HFF-Myc (cell line): ENCODE measurements at regions not wholly inside any gene's neighbourhood (a gene's known extent, or its start where the extent isn't known, plus 50 kb on each side); places are given as distances from the start of the nearest gene placed in this dataset.
"Not testable (repeated sequence)": the region's sequence is repeated elsewhere in the genome, so short reads cannot be mapped to it uniquely, and the experiment has no call there.

Experiments used
- DNase-seq: peaks from one replicate; pipeline ENCODE4 v3.0.0-alpha.2; 2011; ENCODE audit warnings: low read depth; ENCODE audit errors: extremely low read depth
- H3K4me3 ChIP-seq: replicated peaks from 2 replicates; pipeline ENCODE4 v1.5.1; 2011; ENCODE audit warnings: low read depth, mild to moderate bottlenecking, control low read depth, low read length
- CTCF ChIP-seq: IDR thresholded peaks from 2 replicates; pipeline ENCODE4 v1.5.1; 2012; ENCODE audit warnings: mild to moderate bottlenecking, low read depth, low read length, control low read depth; ENCODE audit errors: missing control alignments

- H3K4me3 ChIP-seq, result no peak overlapping the region
- no peak for TF ChIP-seq CTCF
- DNase-seq, result no peak
Observed at GRCh38 chr9:100819980-100820379, 208.5 kb upstream of the PLPPR1 start.

DNA sequence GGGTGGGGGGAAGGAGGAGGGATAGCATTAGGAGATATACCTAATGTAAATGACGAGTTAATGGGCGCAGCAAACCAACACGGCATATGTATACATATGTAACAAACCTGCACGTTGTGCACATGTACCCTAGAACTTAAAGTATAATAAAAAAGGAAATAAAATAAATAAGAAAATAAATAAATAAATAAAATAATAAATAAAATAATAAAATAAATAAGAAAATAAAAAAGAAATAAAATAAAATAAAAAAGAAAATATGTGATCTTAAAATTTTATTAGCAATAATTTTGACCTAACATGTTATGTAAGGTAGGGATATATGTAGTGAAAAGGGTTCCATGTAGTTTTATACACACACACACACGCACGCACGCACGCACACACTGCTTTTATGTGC is 195.5 kb upstream of the PLPPR1 start:
- not testable (repeated sequence) for H3K4me3 ChIP-seq, DNase-seq

DNA sequence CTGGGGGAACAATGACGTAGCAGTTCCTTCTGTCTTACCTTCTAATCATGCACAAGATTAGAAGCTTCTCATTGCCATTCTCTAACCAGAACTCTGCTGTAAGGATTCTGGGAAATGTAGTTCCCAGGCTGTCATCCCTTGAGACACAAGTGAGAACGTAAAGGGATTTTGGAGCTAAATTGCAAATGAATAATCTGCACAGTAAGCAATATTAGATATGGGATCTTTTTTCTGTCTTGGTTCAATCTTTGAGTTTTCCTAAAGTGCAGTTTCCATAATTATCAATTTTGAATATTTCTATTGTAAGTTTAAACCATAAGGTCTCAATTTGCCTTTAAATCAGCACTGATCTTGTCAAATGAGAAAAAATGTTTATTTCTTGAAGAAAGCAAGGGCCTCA is 189.7 kb upstream of the PLPPR1 start:
- no peak for DNase-seq
- no peak overlapping the region for H3K4me3 ChIP-seq
- no peak for TF ChIP-seq CTCF

DNA sequence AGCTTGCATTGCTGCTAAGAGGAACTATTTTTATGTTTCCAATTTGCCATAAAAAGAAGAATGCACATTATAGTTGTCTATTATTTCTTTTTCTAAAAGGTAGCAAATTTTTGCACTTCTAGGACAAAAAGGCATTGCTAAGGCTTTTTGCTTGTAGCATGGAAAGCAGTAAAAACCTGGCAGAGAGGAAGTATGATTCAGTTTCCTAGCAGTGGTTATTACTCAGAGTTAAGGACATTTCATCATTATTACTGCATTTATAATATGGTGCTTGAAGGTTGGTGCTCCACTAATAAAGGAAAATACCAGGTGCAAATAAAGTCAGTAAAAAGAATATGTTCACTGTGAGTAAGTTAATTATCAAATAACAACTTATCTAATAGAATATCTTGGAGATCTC is 179.8 kb upstream of the PLPPR1 start:
- no peak overlapping the region for H3K4me3 ChIP-seq
- DNase-seq, result no peak
- no peak for TF ChIP-seq CTCF

- H3K4me3 ChIP-seq, result no peak overlapping the region
- no peak for DNase-seq
- TF ChIP-seq CTCF, result no peak
Observed at GRCh38 chr9:100852088-100852487, 176.4 kb upstream of the PLPPR1 start.

DNA sequence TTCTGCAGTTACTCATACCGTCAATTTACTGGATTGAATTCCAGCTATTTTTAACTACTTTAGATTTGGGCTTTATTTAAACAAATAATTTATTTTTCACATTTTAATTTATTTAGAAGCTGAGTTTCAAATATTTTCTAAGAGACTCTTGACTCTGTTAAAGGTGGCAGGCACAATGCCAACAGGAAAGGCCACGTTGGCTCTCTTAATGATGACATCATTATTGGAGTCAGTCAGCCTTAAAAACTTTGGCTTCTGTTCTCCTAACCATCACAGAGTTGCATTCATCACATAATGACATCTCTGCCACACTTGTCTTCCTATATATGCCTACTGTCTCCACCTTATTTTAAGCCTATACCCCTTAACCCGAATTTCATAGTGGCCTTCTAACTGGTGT is 172.3 kb upstream of the PLPPR1 start:
- no peak for TF ChIP-seq CTCF
- no peak for DNase-seq
- no peak overlapping the region for H3K4me3 ChIP-seq

DNA sequence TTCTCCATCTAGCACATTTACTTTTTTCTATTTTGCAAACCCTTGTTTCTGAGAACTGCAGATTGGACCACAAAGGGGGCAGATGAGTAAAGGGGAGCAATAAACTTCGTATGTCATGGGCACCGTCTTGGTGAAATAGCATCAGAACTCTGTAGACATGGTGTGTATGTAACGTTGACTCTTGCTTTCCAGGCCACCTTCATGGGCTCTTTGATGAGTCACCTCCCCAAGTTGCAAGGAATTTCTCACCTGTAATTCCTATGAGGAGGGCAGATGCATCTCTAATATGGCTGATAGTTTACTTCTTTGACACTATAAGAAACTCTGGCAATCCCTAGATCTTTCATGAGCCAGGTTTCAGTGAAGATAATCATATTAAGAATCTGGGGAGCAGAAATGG is 163.4 kb upstream of the PLPPR1 start:
- DNase-seq, result no peak
- no peak for TF ChIP-seq CTCF
- no peak overlapping the region for H3K4me3 ChIP-seq
